GM12892 (cell line): ENCODE measurements at regions not wholly inside any gene's neighbourhood (a gene's known extent, or its start where the extent isn't known, plus 50 kb on each side); places are given as distances from the start of the nearest gene placed in this dataset.

ENCODE experiments used
- POLR2A ChIP-seq: IDR thresholded peaks from 2 replicates; pipeline ENCODE4 v1.6.1; 2011; ENCODE audit warnings: low read depth, low read length, control low read depth
- TAF1 ChIP-seq: IDR thresholded peaks from 2 replicates; pipeline ENCODE4 v1.6.1; 2011; ENCODE audit warnings: low read depth, mild to moderate bottlenecking, control low read depth, low read length, borderline replicate concordance

- no peak for TF ChIP-seq POLR2A
- no peak for TF ChIP-seq TAF1
These were observed 244.4 kb downstream of the DAD1 start for GRCh38 chr14:22344673-22345072.
